Heart left ventricle (tissue), 13 donors: ENCODE measurements at regions not wholly inside any gene's neighbourhood (a gene's known extent, or its start where the extent isn't known, plus 50 kb on each side); places are given as distances from the start of the nearest gene placed in this dataset.

ENCODE experiments used
- CTCF ChIP-seq, 12 donors: fragments of 200-600 bp; sonication (generic) in 4 of 12; IDR thresholded peaks; one replicate each; pipeline versions ENCODE4 v1.5.0 to v1.8.0; 2018 to 2022; ENCODE audit warnings: antibody characterized with exemption in 12 of 12, mild to moderate bottlenecking in 5 of 12
- POLR2A ChIP-seq, 2 donors: fragments of 450-650 bp; IDR thresholded peaks; one replicate each; pipeline ENCODE4 v1.6.1; 2017; ENCODE audit warnings: antibody characterized with exemption in 2 of 2, mild to moderate bottlenecking in 2 of 2, moderate library complexity in 2 of 2
- donor health status: ischemic (EF 13 %, LVEDD 7.1; RV severe dilation, severe dysfunction).
- donor health status: DM: no; HTN: yes; CAD: no.
- donor health status: DM: no; HTN: no; CAD: no.
- donor health status: ischemic (EF 25% LVEDD 6.9; RV normal size, moderate dysfunction).
- donor health status: ischemic (EF 25% LVEDD 5.7; RV mildly dilated, moderate dysfunction).
- donor health status: ischemic (EF 35%, LVEDD 5.7; RV mildly dilated, moderate dysfunction).
- donor health status: nonischemic (EF 11% LVEDD 7.7; RV severe dilation, severe dysfunction).
- donor health status: DM: yes; HTN: yes; CAD: no.
- donor health status: PGD.
- donor health status: ischemic (EF 29% LVEDD 5.4; RV normal size, mild dysfunction).
- donor health status: nonischemic (EF 23%, LVEDD 6.1; RV moderate dilation, normal function).

- TF ChIP-seq CTCF (IDR thresholded peaks at IDR 0.05) = no peak
- no peak for TF ChIP-seq POLR2A (IDR thresholded peaks at IDR 0.05)
These were observed 235.7 kb downstream of the TTC8 start for GRCh38 chr14:89060191-89060590.
